Testis (tissue), 2 donors: ENCODE measurements at regions not wholly inside any gene's neighbourhood (a gene's known extent, or its start where the extent isn't known, plus 50 kb on each side); places are given as distances from the start of the nearest gene placed in this dataset.

Source experiments
- CTCF ChIP-seq, 3 experiments: fragments of 450-650 bp in 2 of 3; fragments of 200-600 bp in 1 of 3; sonication (generic) in 1 of 3; IDR thresholded peaks; one replicate each; pipeline ENCODE4 v1.5.1; 2016 to 2019; ENCODE audit warnings: antibody characterized with exemption in 3 of 3, mild to moderate bottlenecking in 2 of 3, moderate library complexity in 1 of 3
- POLR2A ChIP-seq: fragments of 450-650 bp; IDR thresholded peaks from one replicate; pipeline ENCODE4 v1.6.1; 2017; ENCODE audit warnings: antibody characterized with exemption, mild to moderate bottlenecking, moderate library complexity

DNA sequence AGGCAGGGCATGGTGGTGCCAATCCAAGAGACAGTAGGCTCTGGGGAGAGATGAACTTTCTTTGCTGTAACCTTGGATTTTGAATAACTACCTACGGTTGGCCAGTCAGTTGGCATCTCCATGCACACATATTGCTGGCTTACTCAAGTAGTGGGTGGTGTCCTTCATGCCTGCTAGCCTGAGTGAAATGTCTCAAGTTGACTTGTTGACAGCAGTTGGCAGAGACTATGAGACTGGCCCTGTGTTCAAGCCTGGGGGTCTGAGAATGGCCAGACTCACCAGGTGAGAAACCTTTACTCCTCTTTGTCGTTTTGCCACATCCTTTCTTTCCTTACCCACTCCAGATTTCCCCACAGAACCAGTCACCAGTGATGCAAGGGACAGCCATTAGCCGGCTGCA is 173.3 kb downstream of the MID1IP1 start:
- TF ChIP-seq CTCF (IDR thresholded peaks at IDR 0.05): no peak
- no peak for TF ChIP-seq POLR2A
